Epithelial cell of proximal tubule (primary cell): ENCODE measurements at regions not wholly inside any gene's neighbourhood (a gene's known extent, or its start where the extent isn't known, plus 50 kb on each side); places are given as distances from the start of the nearest gene placed in this dataset.

Source experiments
- DNase-seq: peaks from one replicate; pipeline ENCODE4 v3.0.0-alpha.2; 2011; ENCODE audit warnings: low read depth
- H3K4me3 ChIP-seq: 2 replicates; pipeline ENCODE4 v1.5.1; 2011; ENCODE audit warnings: low read depth, mild to moderate bottlenecking, low read length
- CTCF ChIP-seq: conservative IDR thresholded peaks from 2 replicates; pipeline ENCODE4 v1.5.1; 2012; ENCODE audit warnings: low read depth, mild to moderate bottlenecking, low read length

- TF ChIP-seq CTCF, result no peak
- no peak overlapping the region for H3K4me3 ChIP-seq
- no peak for DNase-seq
These were observed 371.2 kb upstream of the THBS1 start for GRCh38 chr15:39209548-39210211.

GRCh38 chr15:39211108-39211979 is 369.5 kb upstream of the THBS1 start:
- no peak for TF ChIP-seq CTCF
- DNase-seq, result no peak

GRCh38 chr15:39213385-39213840 is 367.5 kb upstream of the THBS1 start:
- no peak overlapping the region for H3K4me3 ChIP-seq
- no peak for TF ChIP-seq CTCF
- DNase-seq, result no peak

More at GRCh38 chr15:39211108-39211979, 369.5 kb upstream of the THBS1 start:
- H3K4me3 ChIP-seq, result no peak overlapping the region

- no peak for DNase-seq
- TF ChIP-seq CTCF, result no peak
These were observed 365.9 kb upstream of the THBS1 start for GRCh38 chr15:39215015-39215414.

GRCh38 chr15:39216816-39217215 is 364.1 kb upstream of the THBS1 start:
- no peak for TF ChIP-seq CTCF
- no peak overlapping the region for H3K4me3 ChIP-seq
- DNase-seq, result no peak

More at GRCh38 chr15:39215015-39215414, 365.9 kb upstream of the THBS1 start:
- H3K4me3 ChIP-seq, result no peak overlapping the region

GRCh38 chr15:39219608-39220007 is 361.3 kb upstream of the THBS1 start:
- no peak overlapping the region for H3K4me3 ChIP-seq
- TF ChIP-seq CTCF, result no peak
- DNase-seq, result no peak
